Urothelium cell line (cell line): ENCODE measurements at regions not wholly inside any gene's neighbourhood (a gene's known extent, or its start where the extent isn't known, plus 50 kb on each side); places are given as distances from the start of the nearest gene placed in this dataset.

Experiments
- DNase-seq: peaks from one replicate; pipeline ENCODE4 v3.0.0; 2011; ENCODE audit warnings: low spot score, mixed read lengths
- FAIRE-seq: peaks from 2 replicates; lab custom pipeline; 2011; peaks lifted over from hg19 to GRCh38; lab: Jason Lieb, UNC

GRCh38 chr12:24759155-24759554 is 189.7 kb downstream of the BCAT1 start:
- FAIRE-seq (no peak), DNase-seq (no peak)

GRCh38 chr12:24756479-24757024 is 192.3 kb downstream of the BCAT1 start:
- FAIRE-seq (no peak), DNase-seq (no peak)

DNA sequence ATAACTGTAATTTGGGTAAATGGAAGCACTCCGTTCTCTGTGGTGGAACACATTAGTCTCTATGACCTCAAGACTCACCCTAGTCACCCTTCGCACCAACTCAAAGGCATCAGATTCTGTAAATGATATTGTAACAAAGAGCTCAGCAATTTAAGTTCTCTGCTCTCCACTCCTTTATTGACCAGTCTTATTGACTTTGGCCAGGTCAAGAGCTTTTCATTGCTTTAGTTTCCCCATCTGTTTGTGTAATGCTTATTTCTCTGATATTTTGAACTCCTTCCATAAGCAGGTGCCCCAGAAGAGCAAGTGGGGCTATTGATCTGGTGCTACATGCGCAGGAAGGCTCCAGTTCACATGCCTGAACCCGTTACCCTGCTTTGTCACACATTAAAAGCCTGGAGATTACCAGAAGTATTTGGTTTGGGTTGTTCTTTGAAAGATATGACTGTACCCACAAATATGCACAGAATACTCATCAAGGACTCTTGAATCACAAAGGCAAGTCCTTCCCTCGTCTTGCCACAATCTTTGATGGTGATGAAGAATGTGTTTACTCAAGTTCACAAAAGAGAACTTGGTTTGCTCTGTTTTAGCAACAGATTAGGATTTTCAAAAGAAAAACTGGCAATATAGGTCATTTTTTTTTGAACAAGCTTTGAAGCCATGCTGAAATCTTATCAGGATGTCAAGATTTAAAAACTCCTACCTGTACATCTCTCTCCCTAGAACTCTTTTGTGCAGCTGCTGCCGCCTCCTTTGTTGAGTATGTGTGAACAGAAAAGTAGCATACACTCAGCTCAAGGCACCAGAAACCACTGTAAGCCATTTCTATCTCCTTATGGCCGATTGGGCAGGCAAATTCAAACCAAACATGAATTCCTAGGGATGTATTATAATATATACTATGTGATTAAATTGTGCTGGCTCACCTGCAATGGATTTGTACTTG is 193.9 kb downstream of the BCAT1 start:
- peak; percentile 71 for DNase-seq
- FAIRE-seq: no peak

DNA sequence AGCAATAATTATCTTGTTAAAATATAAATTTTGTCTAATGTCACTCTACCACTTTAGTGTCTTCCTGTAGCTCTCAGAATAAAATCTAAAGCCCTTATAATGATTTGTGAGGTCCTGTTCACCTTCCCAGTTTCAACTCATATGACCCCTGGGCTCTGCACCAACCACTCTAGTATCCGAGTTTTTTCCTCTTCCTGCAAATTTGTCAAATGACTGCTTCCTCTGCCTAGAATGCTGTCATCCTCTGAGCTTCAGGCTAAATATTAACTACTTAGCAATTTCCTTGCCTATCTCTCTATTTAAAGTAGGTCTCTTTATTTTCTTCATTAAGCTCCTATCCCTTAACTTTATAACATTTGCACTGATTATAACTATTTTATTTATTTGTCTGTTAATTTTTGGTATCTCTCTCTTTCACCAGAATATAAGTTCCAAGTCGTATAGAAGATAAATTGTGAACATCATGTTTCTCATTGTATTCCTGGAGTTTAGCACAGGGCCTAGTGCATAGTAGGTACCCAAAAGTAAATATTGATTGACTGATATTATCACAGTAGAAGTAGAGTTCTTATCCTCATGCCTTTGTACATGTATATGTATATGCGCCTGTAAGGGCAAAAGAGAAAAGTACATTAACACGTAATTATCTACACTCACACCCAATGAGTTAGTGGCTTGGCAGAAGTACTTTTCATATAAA is 196.0 kb downstream of the BCAT1 start:
- DNase-seq (no peak), FAIRE-seq (peak; percentile 62)

DNA sequence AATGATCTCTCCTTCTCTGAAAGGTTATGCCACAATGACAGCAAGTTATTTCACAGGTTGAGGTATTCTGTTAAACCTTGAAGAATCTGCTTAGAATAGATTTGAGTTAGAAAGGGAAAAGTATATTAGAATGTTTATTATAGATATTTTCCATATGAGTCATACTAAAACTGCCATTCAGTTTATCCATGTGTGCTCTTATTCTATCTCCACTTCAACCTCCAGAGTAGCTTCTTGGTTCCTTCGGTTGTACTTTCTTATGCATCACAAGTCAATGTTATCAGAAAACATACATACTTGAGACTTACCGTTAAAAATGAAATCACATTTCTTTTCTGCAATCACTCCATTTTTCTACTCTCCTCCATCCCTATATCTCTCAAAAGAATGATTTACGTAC is 197.7 kb downstream of the BCAT1 start:
- DNase-seq (no peak), FAIRE-seq (no peak)

- FAIRE-seq (no peak), DNase-seq (peak; percentile 32)
These were observed 198.6 kb downstream of the BCAT1 start for GRCh38 chr12:24750263-24750662.

DNA sequence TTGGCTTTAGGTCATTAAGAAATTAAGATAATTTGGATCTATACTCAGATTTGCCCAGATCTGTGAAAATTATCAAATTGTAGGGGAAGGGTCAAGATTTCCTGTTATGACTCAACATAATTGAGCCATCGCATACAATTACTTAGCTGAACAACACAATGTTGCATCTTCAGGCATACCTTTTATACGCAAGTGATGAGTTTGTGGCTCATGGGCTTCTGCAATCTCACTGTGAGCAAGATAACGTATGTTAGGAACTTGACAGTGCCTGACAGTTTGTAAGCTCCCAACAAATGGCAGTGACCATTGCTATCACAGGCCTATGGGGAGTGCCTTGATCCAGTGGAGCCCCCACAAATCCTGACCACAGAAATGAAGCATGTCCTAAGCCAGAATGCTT is 199.7 kb downstream of the BCAT1 start:
- FAIRE-seq (no peak), DNase-seq (no peak)

DNA sequence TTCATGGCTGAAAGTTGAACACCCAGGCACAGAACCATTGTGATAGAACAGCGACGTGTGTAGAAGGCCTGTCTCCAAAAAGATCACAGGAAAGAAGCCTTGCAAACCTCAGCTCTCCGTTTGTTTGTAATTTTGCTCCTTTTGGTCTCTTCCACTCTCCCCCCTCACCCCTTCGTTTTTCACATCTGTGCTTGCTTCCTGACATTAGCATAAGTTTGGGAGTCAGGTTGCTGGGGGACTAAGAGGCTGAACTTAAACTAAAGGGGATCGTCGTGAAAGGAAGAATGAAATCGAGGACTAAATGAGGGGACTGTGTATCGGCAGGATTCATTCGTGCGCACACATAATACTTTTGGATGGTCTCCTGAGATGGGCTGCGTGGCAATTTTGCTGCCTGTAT is 200.6 kb downstream of the BCAT1 start:
- no peak for FAIRE-seq

DNA sequence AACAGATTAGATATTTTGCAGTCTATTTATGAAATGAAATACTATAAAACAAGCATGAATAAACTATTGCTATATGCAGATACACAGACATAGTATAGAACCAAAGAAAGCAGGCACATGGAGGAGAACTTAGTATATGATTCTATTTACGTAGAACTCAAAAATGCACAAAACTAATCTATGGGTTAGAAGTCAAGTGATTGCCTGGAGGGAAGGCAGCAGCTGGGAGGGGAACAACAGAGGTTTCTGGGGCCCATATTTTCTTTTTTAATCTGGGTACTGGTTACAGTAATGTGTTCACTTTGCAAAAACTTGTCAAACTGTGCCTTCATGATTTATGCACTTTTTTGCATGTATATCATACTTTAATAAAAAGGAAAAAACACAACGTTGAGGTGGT is 202.0 kb downstream of the BCAT1 start:
- FAIRE-seq (no peak), DNase-seq (no peak)

More for the DNA sequence above, 200.6 kb downstream of the BCAT1 start:
- no peak for DNase-seq

- DNase-seq (no peak), FAIRE-seq (no peak)
These were observed 202.8 kb downstream of the BCAT1 start for GRCh38 chr12:24746006-24746671.

DNA sequence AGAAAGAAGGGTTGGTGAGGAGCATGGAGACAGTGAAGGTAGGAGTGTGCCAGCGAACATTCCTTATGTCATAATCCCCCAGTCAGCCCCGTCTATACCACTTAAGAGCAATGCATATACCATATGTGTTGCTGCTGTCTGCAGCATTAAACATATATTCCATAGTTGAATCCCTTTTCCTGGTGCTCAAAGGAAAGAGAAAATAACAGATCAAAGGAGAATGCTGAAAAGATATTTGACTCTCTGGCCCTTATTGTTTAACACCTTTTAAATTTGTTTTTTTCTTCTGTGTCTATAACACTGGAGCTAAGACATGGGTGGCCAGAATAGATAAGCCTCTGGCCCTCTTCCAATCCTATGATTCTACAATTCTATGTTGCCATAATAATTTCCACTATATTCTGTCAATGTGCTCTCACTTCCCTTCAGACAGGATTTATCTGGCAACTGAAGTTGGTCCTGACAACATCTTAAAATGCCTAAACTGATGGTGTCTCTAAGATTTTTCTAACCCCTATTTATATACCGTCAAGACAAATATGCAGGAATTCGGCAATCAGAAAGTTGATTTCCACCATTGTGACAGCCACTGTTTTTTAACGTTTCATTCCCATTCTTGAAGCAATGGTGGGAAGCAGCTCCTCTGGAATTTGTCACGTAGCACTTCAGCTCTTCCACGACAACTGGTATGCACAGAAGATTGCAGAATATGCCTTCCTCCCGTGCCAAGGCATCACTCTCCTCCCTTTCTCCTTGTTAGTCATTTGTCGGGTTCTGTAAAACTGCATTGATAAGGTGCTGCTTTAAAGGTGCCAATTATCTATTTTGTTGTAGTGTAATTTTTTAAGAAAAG is 204.7 kb downstream of the BCAT1 start:
- DNase-seq (no peak), FAIRE-seq (peak; percentile 65)

- DNase-seq: no peak
- FAIRE-seq: no peak
These were observed 206.5 kb downstream of the BCAT1 start for GRCh38 chr12:24742378-24742777.

GRCh38 chr12:24741216-24741615 is 207.7 kb downstream of the BCAT1 start:
- no peak for FAIRE-seq
- DNase-seq: no peak

DNA sequence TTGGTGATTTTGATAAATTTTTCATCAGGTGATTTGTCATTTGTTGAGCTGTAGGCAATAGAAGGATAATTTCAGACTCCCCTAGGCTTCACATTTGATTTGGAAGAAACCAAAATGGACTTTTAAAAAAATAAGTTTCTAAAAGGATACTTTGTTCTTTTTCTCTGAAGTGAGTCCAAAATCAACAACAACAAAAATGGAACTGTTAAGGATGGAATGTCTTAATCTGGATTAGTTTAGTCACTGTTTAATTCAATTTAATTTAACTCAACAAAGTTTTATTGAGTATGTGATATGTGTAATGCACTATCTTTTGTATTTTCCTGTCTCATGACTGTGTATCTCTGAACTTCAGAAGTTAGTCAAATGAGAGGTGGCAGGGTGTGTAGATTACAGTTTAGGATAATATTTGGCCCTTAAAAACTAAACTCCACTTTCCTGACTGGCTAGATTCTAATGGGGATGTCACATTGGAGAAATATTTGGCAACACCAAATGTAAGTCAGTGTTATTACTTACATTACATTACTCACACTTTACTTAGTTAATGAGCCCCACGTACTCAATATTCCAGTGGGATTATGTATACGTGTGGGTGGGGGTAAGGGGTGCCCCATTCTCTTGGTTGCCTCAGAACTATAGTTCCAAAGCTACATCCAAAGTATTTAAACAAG is 209.7 kb downstream of the BCAT1 start:
- no peak for DNase-seq
- no peak for FAIRE-seq

DNA sequence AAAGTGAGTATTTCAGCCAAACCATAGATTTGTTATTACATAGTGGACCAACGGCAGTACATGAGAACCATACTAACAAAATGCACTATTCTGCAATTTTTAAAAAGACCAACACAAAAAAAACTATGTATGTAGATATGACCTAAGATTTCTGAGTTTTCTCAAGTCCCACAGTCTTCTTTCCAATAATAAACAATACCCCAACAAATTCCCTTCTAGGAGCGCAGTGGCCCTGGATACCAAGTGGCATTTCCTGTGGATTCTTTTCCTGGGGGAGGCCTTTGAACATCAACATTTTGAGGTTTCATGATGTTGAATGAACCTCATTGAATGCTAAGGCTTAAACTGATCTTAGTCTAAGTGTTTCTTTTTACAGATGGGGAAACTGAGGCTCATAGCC is 210.5 kb downstream of the BCAT1 start:
- no peak for DNase-seq
- no peak for FAIRE-seq

DNA sequence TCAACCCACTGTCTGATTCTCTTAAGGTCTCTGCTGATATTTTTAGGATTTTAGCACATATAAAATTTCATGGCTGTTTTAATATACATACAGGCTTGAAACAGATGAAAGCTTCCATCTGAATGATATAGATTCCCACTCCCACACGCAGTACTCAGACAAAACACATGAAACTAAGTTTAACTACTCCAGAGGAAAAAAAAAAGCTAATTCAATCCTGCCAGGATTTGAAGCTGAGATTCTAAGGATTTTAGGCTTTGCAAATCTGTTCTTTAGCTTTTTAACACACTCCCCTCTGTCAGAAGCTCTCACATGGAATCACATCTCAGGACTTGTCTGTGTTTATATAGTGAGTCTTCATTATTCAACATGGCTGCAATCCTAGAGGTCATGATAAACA is 217.3 kb downstream of the BCAT1 start:
- no peak for FAIRE-seq
- DNase-seq: no peak

GRCh38 chr12:24730489-24730896 is 218.4 kb downstream of the BCAT1 start:
- DNase-seq (no peak), FAIRE-seq (no peak)

DNA sequence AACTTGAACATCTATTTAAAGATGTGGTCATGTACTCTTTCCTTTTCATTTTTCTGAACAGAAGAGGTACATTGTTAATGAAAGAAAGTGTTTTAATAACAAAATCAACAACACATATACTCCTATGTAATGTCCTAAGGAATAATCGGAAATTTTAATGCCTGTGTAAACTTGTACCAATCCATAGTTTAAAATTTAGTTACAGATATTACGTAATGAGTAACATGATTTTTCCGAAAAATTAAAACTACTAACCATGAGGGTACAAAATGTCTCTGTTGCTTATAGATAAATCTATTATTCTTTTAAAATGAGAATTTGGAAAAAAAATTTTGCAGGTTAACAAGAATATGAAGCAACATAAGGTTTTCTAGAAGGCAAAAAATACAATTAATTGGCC is 220.1 kb downstream of the BCAT1 start:
- FAIRE-seq (no peak), DNase-seq (no peak)

DNA sequence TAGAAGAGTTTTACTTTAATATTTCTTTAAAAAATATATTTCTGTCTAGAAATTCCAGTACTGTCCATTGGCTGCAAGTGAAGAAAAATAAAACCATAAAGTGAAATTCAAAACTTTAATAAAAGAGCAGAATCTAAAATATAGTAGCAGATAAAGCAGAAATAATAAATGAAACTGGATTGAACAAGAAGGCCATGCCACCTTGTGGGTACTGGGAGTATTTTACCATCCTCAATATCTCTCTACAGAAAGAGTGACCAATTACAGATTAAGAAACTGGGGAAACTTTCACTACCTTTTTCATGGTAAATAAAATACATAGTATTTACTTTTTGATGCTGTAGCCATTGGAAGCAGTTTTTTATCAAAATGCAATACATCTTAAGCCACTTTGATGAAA is 220.5 kb downstream of the BCAT1 start:
- peak; percentile 38 for DNase-seq
- FAIRE-seq: no peak

DNA sequence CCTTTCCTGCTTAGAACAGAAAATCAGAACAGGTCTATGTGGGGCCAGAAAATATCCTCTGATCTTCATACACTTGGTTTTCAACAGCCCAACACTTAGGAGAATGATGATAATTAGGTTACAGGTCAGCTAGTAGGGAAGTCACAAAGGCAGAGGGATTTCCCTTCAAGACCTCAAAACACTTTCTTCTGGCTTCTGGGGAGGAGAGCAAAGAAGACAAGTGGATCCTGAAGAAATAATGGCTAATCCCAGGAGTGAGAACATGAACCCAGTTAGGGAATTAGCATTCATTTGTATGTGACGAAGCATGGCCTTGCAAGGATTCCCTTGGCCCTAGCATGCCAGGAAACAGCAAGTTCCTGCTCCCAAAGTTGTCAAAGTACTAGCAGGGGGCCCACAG is 223.3 kb downstream of the BCAT1 start:
- FAIRE-seq (no peak), DNase-seq (no peak)
